BJ (cell line): ENCODE measurements at regions not wholly inside any gene's neighbourhood (a gene's known extent, or its start where the extent isn't known, plus 50 kb on each side); places are given as distances from the start of the nearest gene placed in this dataset.

Source experiments
- CTCF ChIA-PET: fragments of 350-600 bp; formaldehyde crosslinking; extraction: SDS; loops from one replicate; lab custom pipeline; 2021; ENCODE audit warnings: antibody characterized with exemption, inconsistent platforms; lab: Yijun Ruan, JAX
- POLR2A ChIA-PET: fragments of 300-600 bp; sonication (Branson Sonifier 250); formaldehyde crosslinking; extraction: SDS; loops from one replicate; lab custom pipeline; 2021; ENCODE audit warnings: antibody characterized with exemption; lab: Charles Lee
- DNase-seq: peaks from one replicate; pipeline ENCODE4 v3.0.0-alpha.2; 2011; ENCODE audit warnings: low read depth
- H3K27me3 ChIP-seq: 2 replicates; pipeline ENCODE4 v1.6.0; 2011; ENCODE audit warnings: low read length; ENCODE audit not compliant: control insufficient read depth, insufficient read depth
- H3K36me3 ChIP-seq: 2 replicates; pipeline ENCODE4 v1.5.1; 2011; ENCODE audit warnings: low read length; ENCODE audit not compliant: control insufficient read depth, insufficient read depth
- H3K4me3 ChIP-seq: 2 replicates; pipeline ENCODE4 v1.5.1; 2011; ENCODE audit warnings: low read depth, mild to moderate bottlenecking, control low read depth, low read length
- CTCF ChIP-seq: IDR thresholded peaks from 2 replicates; pipeline ENCODE4 v1.5.1; 2011; ENCODE audit warnings: low read depth, mild to moderate bottlenecking, control low read depth, inconsistent platforms, low read length, moderate library complexity; ENCODE audit not compliant: insufficient read depth

GRCh38 chr20:53718142-53719021 is 124.7 kb upstream of the ZNF217 start:
- CTCF ChIA-PET = interaction anchor here (0.8 to 1.5 kb wide), 3 partner anchors 10 to 198 kb away, joined by 3 to 6 read pairs (median 5); no protein-coding TSS in a partner anchor

GRCh38 chr20:53716395-53716794 is 122.8 kb upstream of the ZNF217 start:
- POLR2A ChIA-PET = no interaction called here
- no peaks in the 10 kb centered on the region for H3K36me3 ChIP-seq
- CTCF ChIA-PET = no interaction called here
- no peak for TF ChIP-seq CTCF
- DNase-seq = no peak
- no peak overlapping the region for H3K4me3 ChIP-seq
- no peaks in the 10 kb centered on the region; the same call in 1 of the 2 replicates for H3K27me3 ChIP-seq

More at GRCh38 chr20:53718142-53719021, 124.7 kb upstream of the ZNF217 start:
- no peak for DNase-seq
- POLR2A ChIA-PET = no interaction called here
- Histone ChIP-seq H3K4me3 (no peak overlapping the region), H3K36me3 (no peaks in the 10 kb centered on the region), H3K27me3 (no peaks in the 10 kb centered on the region)
- TF ChIP-seq CTCF = no peak

- no peak overlapping the region for H3K4me3 ChIP-seq
- TF ChIP-seq CTCF = no peak
- H3K27me3 ChIP-seq = no peaks in the 10 kb centered on the region; the same call in 1 of the 2 replicates
- ChIA-PET POLR2A (no interaction called here), CTCF (no interaction called here)
- no peak for DNase-seq
- H3K36me3 ChIP-seq = no peaks in the 10 kb centered on the region
Measured at GRCh38 chr20:53714524-53714923, 120.9 kb upstream of the ZNF217 start.

GRCh38 chr20:53713328-53714056 is 119.9 kb upstream of the ZNF217 start:
- CTCF ChIA-PET = interaction anchor here (0.6 kb wide), 2 partner anchors 24 to 190 kb away, joined by 3 read pairs; no protein-coding TSS in a partner anchor
- Histone ChIP-seq H3K36me3 (no peaks in the 10 kb centered on the region), H3K27me3 (no peaks in the 10 kb centered on the region; the same call in 1 of the 2 replicates), H3K4me3 (no peak overlapping the region)
- TF ChIP-seq CTCF = no peak
- DNase-seq = no peak
- POLR2A ChIA-PET = no interaction called here

- TF ChIP-seq CTCF = no peak
- ChIA-PET POLR2A (no interaction called here), CTCF (no interaction called here)
- DNase-seq = no peak
- H3K36me3 ChIP-seq = no peaks in the 10 kb centered on the region
- no peak overlapping the region for H3K4me3 ChIP-seq
- no peaks in the 10 kb centered on the region; the same call in 1 of the 2 replicates for H3K27me3 ChIP-seq
Measured at GRCh38 chr20:53712212-53712977, 118.8 kb upstream of the ZNF217 start.
